Smooth muscle cell (in vitro differentiated cells): ENCODE measurements at regions not wholly inside any gene's neighbourhood (a gene's known extent, or its start where the extent isn't known, plus 50 kb on each side); places are given as distances from the start of the nearest gene placed in this dataset.

Experiments used
- DNase-seq: peaks from one replicate; lab custom pipeline; 2025; ENCODE audit not compliant: unreplicated experiment; lab: John Stamatoyannopoulos, UW
- H2AFZ ChIP-seq: fragments of 200-600 bp; sonication (generic); 2 replicates; pipeline ENCODE4 v1.6.0; 2016; ENCODE audit warnings: antibody characterized with exemption, low read depth, mild to moderate bottlenecking
- H3F3A ChIP-seq: fragments of 200-600 bp; sonication (generic); 2 replicates; pipeline ENCODE4 v1.6.0; 2017; ENCODE audit warnings: antibody characterized with exemption, low read depth
- H3K27ac ChIP-seq: fragments of 200-600 bp; sonication (generic); 2 replicates; pipeline ENCODE4 v1.5.1; 2016; ENCODE audit warnings: low read depth, mild to moderate bottlenecking
- H3K27me3 ChIP-seq: fragments of 200-600 bp; sonication (generic); 2 replicates; pipeline ENCODE4 v1.6.1; 2016; ENCODE audit warnings: low read depth, mild to moderate bottlenecking
- H3K36me3 ChIP-seq: fragments of 200-600 bp; sonication (generic); 2 replicates; pipeline ENCODE4 v1.5.1; 2016; ENCODE audit warnings: low read depth
- H3K4me1 ChIP-seq: fragments of 200-600 bp; sonication (generic); 2 replicates; pipeline ENCODE4 v1.5.1; 2016; ENCODE audit warnings: low read depth
- H3K4me2 ChIP-seq: fragments of 200-600 bp; sonication (generic); 2 replicates; pipeline ENCODE4 v1.6.0; 2016; ENCODE audit warnings: mild to moderate bottlenecking
- H3K4me3 ChIP-seq: fragments of 200-600 bp; sonication (generic); 2 replicates; pipeline ENCODE4 v1.5.1; 2016; ENCODE audit warnings: mild to moderate bottlenecking
- H3K79me2 ChIP-seq: fragments of 200-600 bp; sonication (generic); 2 replicates; pipeline ENCODE4 v1.6.0; 2016; ENCODE audit warnings: low read depth, mild to moderate bottlenecking
- H3K9ac ChIP-seq: fragments of 200-600 bp; sonication (generic); 2 replicates; pipeline ENCODE4 v1.6.0; 2016; ENCODE audit warnings: low read depth
- H3K9me3 ChIP-seq: fragments of 200-600 bp; sonication (generic); replicated peaks from 2 replicates; pipeline ENCODE4 v1.5.1; 2016; ENCODE audit warnings: low read depth
- H4K20me1 ChIP-seq: fragments of 200-600 bp; sonication (generic); 2 replicates; pipeline ENCODE4 v1.6.0; 2016; ENCODE audit warnings: low read depth
- WGBS: methylation state at CpG from one replicate; pipeline ENCODE4 v1.1.7; 2016; ENCODE audit warnings: low lambda C conversion rate; 5-methylcytosine and 5-hydroxymethylcytosine counted together
- TF ChIP-seq, protein P1 (sequence below): fragments of 200-600 bp; sonication (generic); IDR thresholded peaks from 2 replicates; pipeline ENCODE4 v1.5.1; 2017; ENCODE audit warnings: borderline replicate concordance, mild to moderate bottlenecking, antibody characterized with exemption; ENCODE audit not compliant: insufficient read depth, poor library complexity, severe bottlenecking

DNA sequence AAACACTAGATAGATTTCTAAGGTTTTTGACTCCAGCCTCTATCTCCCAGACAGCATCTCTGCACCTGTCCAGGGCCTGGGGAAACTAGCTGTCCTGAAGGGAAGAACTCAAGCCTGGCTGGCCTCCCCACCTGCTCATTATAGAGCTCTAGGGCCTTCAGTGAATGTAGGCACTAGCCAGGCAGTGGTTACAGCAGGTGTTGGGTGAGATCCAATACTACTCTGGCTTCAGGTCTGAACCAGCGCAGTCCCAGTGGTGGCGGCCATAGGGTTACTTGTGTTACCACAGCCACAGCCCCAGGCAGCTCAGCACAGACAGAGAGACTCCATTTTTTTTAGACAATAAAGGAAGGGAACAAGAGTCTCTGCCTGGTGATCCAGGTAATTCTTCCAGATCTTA is 449.2 kb downstream of the IRX1 start:
- Histone ChIP-seq H3K36me3 (no peaks in the 10 kb centered on the region), H3K4me2 (no peak overlapping the region), H3K9ac (no peak overlapping the region), H4K20me1 (no peaks in the 10 kb centered on the region), H2AFZ (no peak overlapping the region), H3F3A (no peaks in the 10 kb centered on the region), H3K27ac (no peak overlapping the region), H3K4me3 (no peak overlapping the region), H3K4me1 (no peaks in the 10 kb centered on the region), H3K9me3 (no peaks in the 10 kb centered on the region), H3K27me3 (no peaks in the 10 kb centered on the region), H3K79me2 (no peaks in the 10 kb centered on the region)
- 94% methylated on average over 2 of the region's 2 CpGs for WGBS
- TF ChIP-seq, protein P1, sequence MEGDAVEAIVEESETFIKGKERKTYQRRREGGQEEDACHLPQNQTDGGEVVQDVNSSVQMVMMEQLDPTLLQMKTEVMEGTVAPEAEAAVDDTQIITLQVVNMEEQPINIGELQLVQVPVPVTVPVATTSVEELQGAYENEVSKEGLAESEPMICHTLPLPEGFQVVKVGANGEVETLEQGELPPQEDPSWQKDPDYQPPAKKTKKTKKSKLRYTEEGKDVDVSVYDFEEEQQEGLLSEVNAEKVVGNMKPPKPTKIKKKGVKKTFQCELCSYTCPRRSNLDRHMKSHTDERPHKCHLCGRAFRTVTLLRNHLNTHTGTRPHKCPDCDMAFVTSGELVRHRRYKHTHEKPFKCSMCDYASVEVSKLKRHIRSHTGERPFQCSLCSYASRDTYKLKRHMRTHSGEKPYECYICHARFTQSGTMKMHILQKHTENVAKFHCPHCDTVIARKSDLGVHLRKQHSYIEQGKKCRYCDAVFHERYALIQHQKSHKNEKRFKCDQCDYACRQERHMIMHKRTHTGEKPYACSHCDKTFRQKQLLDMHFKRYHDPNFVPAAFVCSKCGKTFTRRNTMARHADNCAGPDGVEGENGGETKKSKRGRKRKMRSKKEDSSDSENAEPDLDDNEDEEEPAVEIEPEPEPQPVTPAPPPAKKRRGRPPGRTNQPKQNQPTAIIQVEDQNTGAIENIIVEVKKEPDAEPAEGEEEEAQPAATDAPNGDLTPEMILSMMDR: no peak
- DNase-seq: no peak

DNA sequence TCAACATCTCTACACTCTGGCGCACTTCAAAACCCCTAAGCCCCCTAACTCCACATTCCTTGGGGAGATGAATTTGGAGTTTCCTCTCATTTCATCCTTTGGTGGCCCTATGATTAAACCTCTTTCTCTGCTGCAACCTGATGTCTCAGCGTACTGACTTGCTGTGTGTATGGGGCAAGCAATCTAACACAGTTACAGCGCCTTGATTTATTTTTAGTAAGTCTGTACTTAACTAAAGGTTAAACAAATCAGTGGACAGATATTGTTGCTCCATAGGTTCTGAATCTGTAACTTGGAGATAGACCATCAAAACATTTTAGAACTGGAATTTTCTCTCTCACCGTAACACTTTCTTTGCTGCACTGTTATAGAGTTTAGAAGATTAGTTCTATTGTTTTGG is 452.8 kb downstream of the IRX1 start:
- TF ChIP-seq, protein P1: no peak
- DNase-seq: no peak
- no peaks in the 10 kb centered on the region for H3K9me3 ChIP-seq
- no peaks in the 10 kb centered on the region for H4K20me1 ChIP-seq
- no peak overlapping the region for H3K4me2 ChIP-seq
- H3K4me1 ChIP-seq: no peaks in the 10 kb centered on the region
- no peaks in the 10 kb centered on the region for H3K27me3 ChIP-seq
- 72% methylated on average over 4 of the region's 4 CpGs for WGBS
- no peak overlapping the region for H3K4me3 ChIP-seq
- H3K27ac ChIP-seq: no peak overlapping the region
- no peaks in the 10 kb centered on the region for H3K36me3 ChIP-seq
- no peak overlapping the region for H2AFZ ChIP-seq
- H3F3A ChIP-seq: no peaks in the 10 kb centered on the region
- H3K79me2 ChIP-seq: no peaks in the 10 kb centered on the region
- no peak overlapping the region for H3K9ac ChIP-seq

DNA sequence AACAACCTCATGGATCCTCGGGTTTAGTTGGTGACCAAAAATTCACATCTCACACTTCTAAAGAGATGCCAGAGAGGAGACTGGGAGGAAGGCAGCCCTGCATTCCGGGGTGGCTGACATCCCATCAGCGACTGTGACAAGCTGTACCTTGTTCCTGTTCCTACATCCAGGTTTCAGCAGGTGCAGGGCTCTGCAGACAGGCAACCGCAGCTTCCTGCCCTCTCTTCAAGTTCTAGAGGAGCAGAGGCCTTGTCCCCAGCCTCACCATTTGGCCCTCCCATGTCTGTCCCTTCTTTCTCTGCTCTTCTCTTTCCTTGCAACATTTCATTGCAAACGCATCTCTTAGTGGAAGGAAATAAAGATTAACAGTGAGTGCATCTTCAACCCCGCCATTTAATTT is 454.6 kb downstream of the IRX1 start:
- Histone ChIP-seq H4K20me1 (no peaks in the 10 kb centered on the region), H3K4me3 (no peak overlapping the region), H3K4me2 (no peak overlapping the region), H3K27me3 (no peaks in the 10 kb centered on the region), H3K36me3 (no peaks in the 10 kb centered on the region), H3K27ac (no peak overlapping the region), H3K9me3 (no peaks in the 10 kb centered on the region), H3F3A (no peaks in the 10 kb centered on the region), H3K79me2 (no peaks in the 10 kb centered on the region), H3K9ac (no peak overlapping the region), H2AFZ (no peak overlapping the region), H3K4me1 (no peaks in the 10 kb centered on the region)
- DNase-seq: no peak
- 90% methylated on average over 6 of the region's 6 CpGs for WGBS
- TF ChIP-seq, protein P1: no peak

DNA sequence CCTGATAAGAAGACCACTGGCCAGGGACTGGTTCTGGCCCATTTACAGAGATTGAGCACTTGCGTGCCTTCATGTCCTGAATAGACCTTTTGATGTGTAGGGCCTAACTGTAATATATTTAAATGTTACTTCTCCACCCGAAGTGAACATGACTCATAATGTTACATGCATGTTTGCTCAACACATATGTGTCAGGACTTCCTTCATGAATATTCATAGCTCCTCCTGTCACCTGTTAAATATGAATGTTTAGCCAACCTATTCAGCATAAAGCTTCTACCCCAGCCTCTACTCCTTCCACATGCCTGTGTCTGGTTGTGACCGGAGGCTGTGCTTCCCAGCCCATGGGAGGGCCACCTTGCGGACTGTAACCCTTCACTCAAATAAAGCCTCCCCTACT is 457.5 kb downstream of the IRX1 start:
- no peak overlapping the region for H2AFZ ChIP-seq
- no peaks in the 10 kb centered on the region for H3K79me2 ChIP-seq
- H3K27me3 ChIP-seq: no peaks in the 10 kb centered on the region
- TF ChIP-seq, protein P1: no peak
- DNase-seq: no peak
- H3K27ac ChIP-seq: no peak overlapping the region
- H3F3A ChIP-seq: no peaks in the 10 kb centered on the region
- H4K20me1 ChIP-seq: no peaks in the 10 kb centered on the region
- H3K4me3 ChIP-seq: no peak overlapping the region
- WGBS: 94% methylated on average over 4 of the region's 4 CpGs
- H3K36me3 ChIP-seq: no peaks in the 10 kb centered on the region
- no peaks in the 10 kb centered on the region for H3K9me3 ChIP-seq
- H3K4me1 ChIP-seq: no peaks in the 10 kb centered on the region
- no peak overlapping the region for H3K9ac ChIP-seq
- no peak overlapping the region for H3K4me2 ChIP-seq
